GM12865 (cell line): ENCODE measurements at regions not wholly inside any gene's neighbourhood (a gene's known extent, or its start where the extent isn't known, plus 50 kb on each side); places are given as distances from the start of the nearest gene placed in this dataset.

Experiments used
- DNase-seq: peaks from one replicate; pipeline ENCODE4 v3.0.0; 2010; ENCODE audit warnings: low read depth
- H3K4me3 ChIP-seq: 2 replicates; pipeline ENCODE4 v1.5.1; 2011; ENCODE audit warnings: mild to moderate bottlenecking, low read depth, low read length, control low read depth
- TF ChIP-seq, protein P1 (sequence below): IDR thresholded peaks from 2 replicates; pipeline ENCODE4 v1.5.1; 2011; ENCODE audit warnings: low read length, control low read depth, low read depth, inconsistent platforms; ENCODE audit not compliant: insufficient read depth; ENCODE audit errors: missing control alignments

DNA sequence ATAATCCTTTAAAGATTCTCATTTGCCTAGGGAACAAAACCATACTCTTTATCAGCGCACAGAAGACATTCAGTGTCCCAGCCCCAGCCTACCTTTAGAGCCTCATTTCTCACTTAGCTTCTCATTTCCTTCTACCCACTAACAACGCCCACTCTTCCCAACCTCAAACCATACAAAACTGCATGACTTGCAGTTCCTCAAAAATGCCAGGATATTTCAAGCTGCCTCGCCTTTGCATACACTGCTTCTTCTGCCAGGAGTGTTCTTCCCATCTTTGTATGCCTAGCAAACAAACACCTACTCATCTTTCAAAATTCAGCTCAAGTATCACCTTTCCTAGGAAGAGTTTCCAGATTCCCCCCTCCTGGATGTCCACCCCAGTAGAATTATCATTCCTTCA lies 129.9 kb upstream of the ADGRL3 start:
- DNase-seq: no peak
- TF ChIP-seq, protein P1, sequence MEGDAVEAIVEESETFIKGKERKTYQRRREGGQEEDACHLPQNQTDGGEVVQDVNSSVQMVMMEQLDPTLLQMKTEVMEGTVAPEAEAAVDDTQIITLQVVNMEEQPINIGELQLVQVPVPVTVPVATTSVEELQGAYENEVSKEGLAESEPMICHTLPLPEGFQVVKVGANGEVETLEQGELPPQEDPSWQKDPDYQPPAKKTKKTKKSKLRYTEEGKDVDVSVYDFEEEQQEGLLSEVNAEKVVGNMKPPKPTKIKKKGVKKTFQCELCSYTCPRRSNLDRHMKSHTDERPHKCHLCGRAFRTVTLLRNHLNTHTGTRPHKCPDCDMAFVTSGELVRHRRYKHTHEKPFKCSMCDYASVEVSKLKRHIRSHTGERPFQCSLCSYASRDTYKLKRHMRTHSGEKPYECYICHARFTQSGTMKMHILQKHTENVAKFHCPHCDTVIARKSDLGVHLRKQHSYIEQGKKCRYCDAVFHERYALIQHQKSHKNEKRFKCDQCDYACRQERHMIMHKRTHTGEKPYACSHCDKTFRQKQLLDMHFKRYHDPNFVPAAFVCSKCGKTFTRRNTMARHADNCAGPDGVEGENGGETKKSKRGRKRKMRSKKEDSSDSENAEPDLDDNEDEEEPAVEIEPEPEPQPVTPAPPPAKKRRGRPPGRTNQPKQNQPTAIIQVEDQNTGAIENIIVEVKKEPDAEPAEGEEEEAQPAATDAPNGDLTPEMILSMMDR: no peak
- H3K4me3 ChIP-seq: no peak overlapping the region

DNA sequence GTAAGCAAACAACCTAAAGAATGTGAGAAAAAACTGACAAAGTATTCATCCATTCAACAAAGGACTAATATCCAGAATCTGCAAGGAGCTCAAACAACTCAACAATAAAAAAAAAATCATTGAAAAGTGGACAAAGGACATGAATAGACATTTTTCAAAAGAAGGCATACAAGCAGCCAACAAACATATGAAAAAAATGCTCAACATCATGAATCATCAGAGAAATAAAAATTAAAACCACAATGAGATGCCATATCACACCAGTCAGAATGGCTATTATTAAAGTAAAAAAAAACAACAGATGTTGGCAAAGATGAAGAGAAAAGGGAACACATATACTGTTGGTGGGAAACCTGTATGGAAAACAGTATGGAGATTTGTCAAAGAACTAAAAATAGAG lies 120.7 kb upstream of the ADGRL3 start:
- TF ChIP-seq, protein P1: no peak
- no peak for DNase-seq

DNA sequence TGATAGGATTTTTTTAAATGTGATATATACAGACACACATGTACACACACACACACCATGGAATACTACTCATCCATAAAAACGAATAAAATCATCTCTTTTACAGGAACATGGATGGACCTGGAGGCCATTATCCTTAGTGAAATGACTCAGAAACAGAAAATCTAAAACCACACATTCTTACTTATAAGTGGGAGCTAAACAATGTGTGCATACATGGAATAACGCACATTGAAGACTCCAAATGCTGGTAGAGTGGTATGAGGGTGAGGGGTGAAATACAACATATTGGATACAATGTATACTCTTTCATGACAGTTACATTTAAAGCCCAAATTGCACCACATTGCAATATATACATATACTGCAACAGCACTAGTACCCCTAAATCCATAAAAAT lies 120.2 kb upstream of the ADGRL3 start:
- TF ChIP-seq, protein P1: no peak
- H3K4me3 ChIP-seq: no peak overlapping the region
- DNase-seq: no peak

More for the DNA sequence above, 120.7 kb upstream of the ADGRL3 start:
- no peak overlapping the region for H3K4me3 ChIP-seq

DNA sequence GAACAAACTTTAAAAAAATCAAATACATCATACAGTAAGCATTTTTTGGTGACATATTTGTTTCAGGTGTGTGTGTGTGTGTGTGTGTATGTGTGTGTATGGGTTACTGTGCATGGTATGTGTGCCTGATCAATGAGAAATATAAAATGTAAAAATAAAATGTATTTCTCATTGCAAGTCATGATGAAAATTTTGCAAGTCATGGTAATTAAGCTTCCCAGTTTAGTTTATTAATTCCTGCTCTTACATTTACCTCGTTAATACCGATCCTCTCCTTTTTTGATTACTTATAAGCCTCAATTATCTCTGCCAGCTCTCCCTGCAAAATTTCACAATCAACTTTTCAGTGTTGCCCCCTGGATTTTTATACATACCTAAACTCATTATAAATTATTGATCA lies 114.6 kb upstream of the ADGRL3 start:
- TF ChIP-seq, protein P1: no peak
- no peak for DNase-seq
- H3K4me3 ChIP-seq: no peak overlapping the region

DNA sequence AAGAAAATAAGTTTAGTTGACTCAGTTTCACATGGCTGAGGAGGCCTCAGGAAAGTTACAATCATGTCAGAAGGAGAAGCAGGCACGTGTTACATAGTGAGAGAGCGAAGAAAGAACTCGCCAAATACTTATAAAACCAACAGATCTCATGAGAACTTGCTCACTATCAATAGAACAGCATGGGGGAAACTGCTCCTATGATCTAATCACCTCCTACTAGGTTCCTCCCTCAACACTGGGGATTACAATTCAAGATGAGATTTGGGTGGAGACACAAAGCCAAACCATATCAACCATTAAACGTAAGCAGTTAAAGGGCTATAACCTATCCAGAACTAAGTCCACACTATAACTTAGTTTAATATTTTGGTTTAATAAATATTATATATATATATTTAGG lies 113.8 kb upstream of the ADGRL3 start:
- TF ChIP-seq, protein P1: no peak
- H3K4me3 ChIP-seq: no peak overlapping the region
- no peak for DNase-seq

DNA sequence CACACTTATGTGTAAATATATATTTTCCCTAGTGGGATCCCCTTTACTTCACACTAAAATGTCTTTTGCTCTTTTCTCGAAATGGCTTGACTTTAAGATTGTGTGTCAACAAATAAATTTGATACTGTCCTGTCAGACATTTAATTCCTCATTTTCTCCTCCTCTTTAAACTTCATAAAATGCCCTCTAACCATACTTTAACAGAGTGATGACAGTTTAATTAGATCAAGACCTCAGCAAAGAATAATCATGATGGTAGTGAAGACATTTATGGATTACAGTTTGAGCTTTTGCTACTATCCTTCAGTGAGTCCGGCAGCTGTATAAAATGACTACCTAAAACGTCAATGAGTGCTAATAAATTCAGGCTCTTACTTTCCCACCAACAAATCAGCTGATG lies 113.1 kb upstream of the ADGRL3 start:
- no peak overlapping the region for H3K4me3 ChIP-seq
- DNase-seq: no peak
- TF ChIP-seq, protein P1: no peak

DNA sequence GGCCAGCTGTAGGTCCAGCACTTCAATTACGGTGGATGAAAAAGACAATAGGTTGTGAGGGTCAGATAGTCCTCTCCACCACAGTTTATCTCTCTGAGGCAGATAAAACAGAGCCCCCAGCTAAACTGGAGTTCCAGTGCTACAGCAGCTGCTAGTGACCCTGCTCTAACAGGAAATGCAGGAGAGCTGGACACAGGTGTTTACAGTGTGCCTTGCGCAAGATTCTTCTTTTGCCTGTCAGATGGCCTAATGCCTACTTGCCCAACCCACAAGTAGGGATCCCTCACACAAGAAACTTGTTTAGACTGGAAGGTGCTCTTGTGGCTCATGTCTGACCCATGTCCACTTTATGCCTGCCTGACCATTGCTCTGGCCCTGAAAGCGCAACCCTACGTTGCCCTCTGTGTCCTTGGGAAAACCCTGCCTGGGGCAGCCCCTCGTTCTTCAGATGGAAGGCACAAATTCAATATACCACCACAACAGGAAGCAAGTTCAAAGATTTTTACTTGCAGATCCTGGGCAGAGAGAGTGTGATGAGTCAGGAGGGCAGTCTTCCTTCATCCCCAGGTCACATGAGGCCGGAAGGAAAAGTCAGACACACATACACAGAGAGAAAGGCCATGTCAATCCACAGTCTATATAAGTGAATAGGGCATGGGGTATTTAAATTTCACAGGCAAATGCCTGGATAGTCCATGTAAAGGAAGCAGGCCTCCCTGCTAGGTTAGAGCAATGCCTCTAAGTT lies 105.1 kb upstream of the ADGRL3 start:
- DNase-seq: no peak
- TF ChIP-seq, protein P1: no peak
- no peak overlapping the region for H3K4me3 ChIP-seq
